Activated CD4-positive, alpha-beta T cell treated with anti-CD3 and anti-CD28 coated beads for 36 hours (primary cell): ENCODE measurements at regions not wholly inside any gene's neighbourhood (a gene's known extent, or its start where the extent isn't known, plus 50 kb on each side); places are given as distances from the start of the nearest gene placed in this dataset.

ENCODE experiments used
- ATAC-seq: fragments of 200-7000 bp; cut with Tn5 transposase; one replicate; pipeline ENCODE4 v1.10.0; 2021; ENCODE audit warnings: mild to moderate bottlenecking, moderate library complexity
- CTCF ChIA-PET: fragments of 350-600 bp; sonication (Branson Sonifier 250); formaldehyde crosslinking; loops from one replicate; lab custom pipeline; 2021; ENCODE audit warnings: antibody characterized with exemption; lab: Charles Lee
- POLR2A ChIA-PET: fragments of 350-600 bp; sonication (Branson Sonifier 250); formaldehyde crosslinking; loops from one replicate; lab custom pipeline; 2021; ENCODE audit warnings: antibody characterized with exemption, inconsistent platforms; lab: Charles Lee
- DNase-seq: peaks from one replicate; pipeline ENCODE4 v3.0.0-alpha.2; 2020
- H3K27ac Mint-ChIP-seq: one replicate; pipeline ENCODE4 v1.8.0; 2021; ENCODE audit warnings: mixed read lengths
- H3K27me3 Mint-ChIP-seq: one replicate; pipeline ENCODE4 v1.8.0; 2021; ENCODE audit warnings: mixed read lengths
- H3K36me3 Mint-ChIP-seq: one replicate; pipeline ENCODE4 v1.8.0; 2021; ENCODE audit warnings: low read depth, mixed read lengths
- H3K4me1 Mint-ChIP-seq: one replicate; pipeline ENCODE4 v1.8.0; 2021; ENCODE audit warnings: mixed read lengths
- H3K4me3 Mint-ChIP-seq: one replicate; pipeline ENCODE4 v1.8.0; 2021; ENCODE audit warnings: mild to moderate bottlenecking, moderate library complexity, mixed read lengths
- H3K9me3 Mint-ChIP-seq: one replicate; pipeline ENCODE4 v1.8.0; 2021; ENCODE audit warnings: low read depth, mixed read lengths
- intact Hi-C, 2 experiments: fragments of 100-400 bp; cut with DNase I in 1 of 2; cut with micrococcal nuclease in 1 of 2; formaldehyde crosslinking; loops; one replicate each; pipeline versions ENCODE4 v1.14.2 to v1.15.1; 2022 to 2024; cut with DNase I, micrococcal nuclease

GRCh38 chr10:31591569-31591968 is 272.6 kb downstream of the ZEB1 start:
- ATAC-seq (no peak), DNase-seq (no peak)
- H3K27me3 Mint-ChIP-seq = peaks cover 20% of the 10 kb centered on the region
- CTCF ChIA-PET = no interaction called here
- peaks cover 7% of the 10 kb centered on the region for H3K4me1 Mint-ChIP-seq
- no peak overlapping the region for H3K4me3 Mint-ChIP-seq
- POLR2A ChIA-PET = no interaction called here
- intact Hi-C loops = no loop called here
- no peaks in the 10 kb centered on the region for H3K36me3 Mint-ChIP-seq
- H3K9me3 Mint-ChIP-seq = peaks cover 6% of the 10 kb centered on the region
- H3K27ac Mint-ChIP-seq = no peak overlapping the region

DNA sequence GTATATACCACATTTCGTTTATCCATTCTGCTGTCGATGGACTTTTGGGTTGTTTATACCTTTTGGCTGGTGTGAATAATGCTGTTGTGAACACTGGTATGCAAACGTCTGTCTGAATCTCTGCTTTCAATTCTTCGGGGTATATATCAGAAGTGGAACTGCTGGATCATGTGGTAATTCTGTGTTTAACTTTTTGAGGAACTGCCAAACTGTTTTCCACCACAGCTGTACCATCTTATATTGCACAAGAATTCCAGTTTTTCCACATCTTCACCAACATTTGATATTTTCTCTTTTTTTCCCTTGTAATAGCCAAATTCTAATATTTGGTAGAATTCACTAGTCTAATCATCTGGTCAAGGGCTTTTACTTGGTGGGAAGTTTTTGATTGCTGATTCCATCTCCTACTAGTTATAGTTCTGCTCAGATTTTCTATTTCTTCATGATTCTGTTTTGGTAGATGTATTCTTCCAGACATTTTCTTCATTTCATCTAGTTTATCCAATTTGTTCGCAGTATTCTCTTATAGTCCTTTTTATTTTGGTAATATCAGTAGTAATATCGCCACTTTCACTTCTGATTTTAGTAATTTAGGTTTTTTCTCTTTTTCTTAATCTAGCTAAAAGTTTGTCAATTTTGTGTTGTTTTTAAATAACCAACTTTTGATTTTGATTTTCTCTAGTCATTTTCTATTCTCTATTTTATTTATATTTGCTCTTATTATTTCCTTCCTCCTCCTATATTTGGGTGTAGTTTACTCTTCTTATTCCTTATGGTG is 271.2 kb downstream of the ZEB1 start:
- ChIA-PET POLR2A (no interaction called here), CTCF (interaction anchor here (0.6 to 0.7 kb wide), 2 partner anchors 13 to 526 kb away, joined by 3 to 4 read pairs; no protein-coding TSS in a partner anchor)
- intact Hi-C loops = no loop called here
- no peak for DNase-seq
- Mint-ChIP-seq H3K9me3 (peaks cover 6% of the 10 kb centered on the region), H3K4me1 (peaks cover 7% of the 10 kb centered on the region), H3K27ac (no peak overlapping the region), H3K4me3 (no peak overlapping the region), H3K36me3 (no peaks in the 10 kb centered on the region), H3K27me3 (peaks cover 25% of the 10 kb centered on the region)
- ATAC-seq = no peak

DNA sequence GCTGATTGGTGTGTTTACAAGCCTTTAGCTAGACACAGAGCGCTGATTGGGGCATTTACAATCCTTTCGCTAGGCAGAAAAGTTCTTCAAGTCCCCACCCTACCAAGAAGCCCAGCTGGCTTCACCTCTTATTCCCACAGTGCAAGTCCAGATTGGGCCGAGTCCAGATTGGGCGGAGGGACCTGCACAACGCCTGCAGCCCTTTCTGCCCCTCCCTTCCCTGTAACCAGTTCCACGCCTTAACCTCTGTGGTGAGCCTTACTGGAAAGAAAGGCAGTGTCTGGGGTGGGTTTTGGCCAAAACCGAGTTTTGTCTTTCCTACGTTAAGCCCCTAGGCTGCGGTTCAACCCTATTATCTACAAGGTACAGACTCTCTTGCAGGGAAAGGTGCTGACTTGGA is 268.7 kb downstream of the ZEB1 start:
- DNase-seq = no peak
- no peak for ATAC-seq
- ChIA-PET POLR2A (no interaction called here), CTCF (interaction anchor here (0.8 kb wide), 1 partner anchor 16 kb away, joined by 3 read pairs; no protein-coding TSS in a partner anchor)
- Mint-ChIP-seq H3K27ac (no peak overlapping the region), H3K36me3 (no peaks in the 10 kb centered on the region), H3K4me3 (no peak overlapping the region), H3K4me1 (peaks cover 7% of the 10 kb centered on the region), H3K27me3 (peaks cover 19% of the 10 kb centered on the region), H3K9me3 (peaks cover 6% of the 10 kb centered on the region)
- intact Hi-C loops = no loop called here

DNA sequence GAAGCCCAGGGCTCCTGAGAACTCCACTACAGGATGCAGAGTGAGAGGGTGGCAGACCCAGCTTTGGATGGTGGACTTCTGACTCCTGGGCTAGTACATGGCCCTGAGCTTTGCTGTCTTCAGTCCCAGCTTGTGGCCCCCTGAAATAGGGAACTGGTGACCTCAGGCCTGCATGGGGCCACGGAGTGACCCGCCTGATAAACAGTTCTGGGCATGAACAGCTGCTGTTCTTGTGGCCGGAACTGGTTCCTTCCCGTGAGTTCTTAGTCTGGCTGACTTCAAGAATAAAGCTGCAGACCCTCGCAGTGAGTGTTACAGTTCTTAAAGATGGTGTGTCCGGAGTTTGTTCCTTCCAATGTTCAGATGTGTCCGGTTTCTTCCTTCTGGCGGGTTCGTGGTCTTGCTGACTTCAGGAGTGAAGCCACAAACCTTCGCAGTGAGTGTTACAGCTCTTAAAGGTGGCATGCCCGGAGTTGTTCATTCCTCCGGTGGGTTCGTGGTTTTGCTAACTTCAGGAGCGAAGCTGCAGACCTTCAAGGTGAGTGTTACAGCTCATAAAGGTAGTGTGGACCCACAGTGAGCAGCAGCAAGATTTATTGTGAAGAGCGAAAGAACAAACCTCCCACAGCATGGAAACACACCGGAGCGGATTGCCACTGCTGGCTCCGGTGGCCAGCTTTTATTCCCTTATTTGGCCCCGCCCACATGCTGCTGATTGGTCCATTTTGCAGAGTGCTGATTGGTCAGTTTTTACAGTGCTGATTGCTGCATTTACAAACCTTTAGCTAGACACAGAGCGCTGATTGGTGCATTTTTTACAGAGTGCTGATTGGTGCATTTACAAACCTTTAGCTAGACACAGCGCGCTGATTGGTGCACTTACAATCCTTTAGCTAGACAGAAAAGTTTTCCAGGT is 268.0 kb downstream of the ZEB1 start:
- H3K4me3 Mint-ChIP-seq = no peak overlapping the region
- peaks cover 10% of the 10 kb centered on the region for H3K4me1 Mint-ChIP-seq
- no peaks in the 10 kb centered on the region for H3K9me3 Mint-ChIP-seq
- DNase-seq (peak; percentile 31), ATAC-seq (no peak)
- intact Hi-C loops = no loop called here
- H3K27me3 Mint-ChIP-seq = peaks cover 19% of the 10 kb centered on the region
- POLR2A ChIA-PET = no interaction called here
- no peaks in the 10 kb centered on the region for H3K36me3 Mint-ChIP-seq
- H3K27ac Mint-ChIP-seq = no peak overlapping the region
- CTCF ChIA-PET = interaction anchor here (0.6 to 0.8 kb wide), 2 partner anchors 16 to 247 kb away, joined by 3 read pairs; no protein-coding TSS in a partner anchor

- intact Hi-C loops = no loop called here
- POLR2A ChIA-PET = interaction anchor here (0.6 kb wide), 1 partner anchor 670 kb away, joined by 5 read pairs; no protein-coding TSS in a partner anchor
- Mint-ChIP-seq H3K4me1 (peaks cover 10% of the 10 kb centered on the region), H3K27me3 (peaks cover 19% of the 10 kb centered on the region), H3K4me3 (no peak overlapping the region), H3K9me3 (no peaks in the 10 kb centered on the region), H3K36me3 (no peaks in the 10 kb centered on the region), H3K27ac (no peak overlapping the region)
- DNase-seq (no peak), ATAC-seq (no peak)
- CTCF ChIA-PET = interaction anchor here (0.6 to 1.2 kb wide), 3 partner anchors 163 to 266 kb away, joined by 3 to 5 read pairs (median 4); no protein-coding TSS in a partner anchor
Observed at GRCh38 chr10:31584876-31585275, 265.9 kb downstream of the ZEB1 start.

GRCh38 chr10:31584098-31584631 is 265.1 kb downstream of the ZEB1 start:
- Mint-ChIP-seq H3K4me1 (peaks cover 10% of the 10 kb centered on the region), H3K27me3 (peaks cover 17% of the 10 kb centered on the region), H3K4me3 (no peak overlapping the region), H3K27ac (no peak overlapping the region), H3K36me3 (no peaks in the 10 kb centered on the region), H3K9me3 (no peaks in the 10 kb centered on the region)
- intact Hi-C loops = no loop called here
- ChIA-PET CTCF (interaction anchor here (0.6 to 1.2 kb wide), 3 partner anchors 164 to 266 kb away, joined by 3 to 5 read pairs (median 4); no protein-coding TSS in a partner anchor), POLR2A (interaction anchor here (0.6 kb wide), 1 partner anchor 360 kb away, joined by 4 read pairs; no protein-coding TSS in a partner anchor)
- DNase-seq = no peak
- ATAC-seq = no peak

GRCh38 chr10:31583293-31583692 is 264.3 kb downstream of the ZEB1 start:
- ChIA-PET POLR2A (no interaction called here), CTCF (no interaction called here)
- ATAC-seq = no peak
- Mint-ChIP-seq H3K4me1 (peaks cover 16% of the 10 kb centered on the region), H3K36me3 (no peaks in the 10 kb centered on the region), H3K27ac (no peak overlapping the region), H3K27me3 (peaks cover 17% of the 10 kb centered on the region), H3K4me3 (no peak overlapping the region), H3K9me3 (no peaks in the 10 kb centered on the region)
- intact Hi-C loops = no loop called here
- DNase-seq = no peak

GRCh38 chr10:31582365-31583052 is 263.5 kb downstream of the ZEB1 start:
- peaks cover 18% of the 10 kb centered on the region for H3K4me1 Mint-ChIP-seq
- peaks cover 16% of the 10 kb centered on the region for H3K27me3 Mint-ChIP-seq
- ChIA-PET CTCF (interaction anchor here (0.6 to 0.8 kb wide), 2 partner anchors 12 to 458 kb away, joined by 3 to 4 read pairs; no protein-coding TSS in a partner anchor), POLR2A (no interaction called here)
- no peak overlapping the region for H3K4me3 Mint-ChIP-seq
- H3K9me3 Mint-ChIP-seq = peaks cover under 1% of the 10 kb centered on the region
- intact Hi-C loops = no loop called here
- ATAC-seq = no peak
- H3K36me3 Mint-ChIP-seq = no peaks in the 10 kb centered on the region
- no peak overlapping the region for H3K27ac Mint-ChIP-seq
- DNase-seq = no peak

GRCh38 chr10:31581741-31582323 is 262.8 kb downstream of the ZEB1 start:
- H3K4me1 Mint-ChIP-seq = peaks cover 13% of the 10 kb centered on the region
- no peak overlapping the region for H3K4me3 Mint-ChIP-seq
- intact Hi-C loops = no loop called here
- no peak overlapping the region for H3K27ac Mint-ChIP-seq
- H3K9me3 Mint-ChIP-seq = peaks cover 3% of the 10 kb centered on the region
- CTCF ChIA-PET = interaction anchor here (0.6 to 0.8 kb wide), 2 partner anchors 11 to 457 kb away, joined by 3 to 4 read pairs; no protein-coding TSS in a partner anchor
- POLR2A ChIA-PET = no interaction called here
- H3K36me3 Mint-ChIP-seq = no peaks in the 10 kb centered on the region
- ATAC-seq (peak; percentile 25), DNase-seq (no peak)
- H3K27me3 Mint-ChIP-seq = peaks cover 10% of the 10 kb centered on the region

DNA sequence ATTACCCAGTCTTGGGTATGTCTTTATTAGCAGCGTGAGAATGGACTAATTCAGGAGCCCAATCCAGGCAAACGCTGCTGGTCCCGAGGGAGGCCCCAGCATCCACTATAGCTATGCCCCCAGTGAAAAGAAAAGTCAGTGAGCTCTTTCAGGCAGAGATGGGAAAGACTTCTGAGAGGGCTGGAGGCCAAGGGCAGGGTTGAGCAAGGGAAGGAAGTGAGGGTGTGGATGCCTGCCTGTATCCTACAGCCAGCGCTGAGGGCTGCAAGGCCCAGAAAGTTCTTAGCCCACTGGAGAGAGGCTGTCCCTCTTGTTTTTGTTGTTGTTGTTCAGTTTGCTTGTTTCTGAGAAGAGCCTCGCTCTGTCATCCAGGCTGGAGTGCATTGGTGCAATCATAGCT is 261.6 kb downstream of the ZEB1 start:
- Mint-ChIP-seq H3K27me3 (peaks cover 4% of the 10 kb centered on the region), H3K4me3 (no peak overlapping the region), H3K9me3 (peaks cover 3% of the 10 kb centered on the region), H3K36me3 (no peaks in the 10 kb centered on the region), H3K27ac (no peak overlapping the region), H3K4me1 (peaks cover 11% of the 10 kb centered on the region)
- no peak for ATAC-seq
- POLR2A ChIA-PET = no interaction called here
- intact Hi-C loops = no loop called here
- no peak for DNase-seq
- CTCF ChIA-PET = interaction anchor here (0.6 to 0.7 kb wide), 2 partner anchors 93 to 998 kb away, joined by 3 read pairs; no protein-coding TSS in a partner anchor
